Stimulated activated CD8-positive, alpha-beta memory T cell treated with anti-CD3 and anti-CD28 coated beads, Interleukin-7, amount 100 ng/mL, for 24 hours (primary cell): ENCODE measurements at regions not wholly inside any gene's neighbourhood (a gene's known extent, or its start where the extent isn't known, plus 50 kb on each side); places are given as distances from the start of the nearest gene placed in this dataset.
"Not testable (repeated sequence)": the region's sequence is repeated elsewhere in the genome, so short reads cannot be mapped to it uniquely, and the experiment has no call there.

ENCODE experiments used
- DNase-seq: peaks from one replicate; pipeline ENCODE4 v3.0.0-alpha.2; 2020; ENCODE audit warnings: low read depth

DNA sequence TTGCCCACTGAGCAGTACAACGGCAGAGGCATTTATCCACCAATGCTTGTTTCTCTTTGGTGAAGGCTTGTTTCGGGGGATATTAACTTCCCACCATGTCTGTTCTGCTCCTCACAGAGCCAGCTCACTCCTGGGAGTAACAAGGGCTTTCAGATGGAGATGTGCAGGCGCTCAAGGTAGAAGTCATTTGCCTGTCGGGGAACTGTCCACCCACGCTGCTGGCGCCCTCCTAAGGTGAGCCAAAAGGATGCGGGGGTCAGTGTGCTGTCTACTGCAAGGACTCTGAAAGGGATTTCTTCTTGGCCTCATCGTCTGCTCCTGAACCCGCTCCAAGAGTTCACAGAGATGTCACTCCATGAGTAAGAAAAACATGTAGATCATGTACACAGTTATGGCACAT, 57.0 kb upstream of the CYRIA start:
- DNase-seq: no peak

DNA sequence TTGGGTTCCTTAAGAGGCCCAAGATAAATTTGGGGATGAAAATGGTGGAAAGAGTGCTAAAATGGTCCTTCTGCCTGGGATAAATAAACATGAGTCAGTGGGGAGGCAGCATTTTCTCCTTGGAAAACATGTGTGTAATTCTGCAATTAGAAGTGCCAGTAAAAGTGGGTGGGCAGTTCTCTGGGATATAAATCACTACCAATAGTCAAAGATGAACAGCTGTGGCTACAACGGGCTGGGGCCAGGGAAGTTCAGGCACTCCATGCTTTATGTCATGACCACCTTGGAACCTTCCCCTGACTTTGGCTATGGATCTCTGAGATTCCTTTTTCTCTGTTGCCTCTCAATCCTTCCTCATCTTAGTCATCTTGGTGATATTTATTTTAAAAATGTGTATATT, 56.5 kb upstream of the CYRIA start:
- DNase-seq: no peak

DNA sequence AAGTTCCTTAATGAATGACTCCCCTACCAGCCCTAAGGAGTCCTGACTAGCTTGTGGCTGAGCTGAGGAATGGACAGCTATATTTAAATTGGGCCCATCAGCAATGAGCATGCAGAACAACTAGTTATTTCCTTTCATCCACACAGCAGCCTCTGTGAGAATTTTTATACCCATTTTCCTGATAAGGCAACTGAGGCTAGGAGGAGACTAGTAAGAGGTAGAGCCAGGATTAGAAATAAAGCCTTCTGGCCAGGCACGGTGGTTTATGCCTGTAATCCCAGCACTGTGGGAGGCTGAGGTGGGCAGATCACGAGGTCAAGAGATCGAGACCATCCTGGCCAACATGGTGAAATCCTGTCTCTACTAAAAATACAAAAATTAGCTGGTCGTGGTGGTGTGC, 55.9 kb upstream of the CYRIA start:
- DNase-seq: not testable (repeated sequence)

- DNase-seq: not testable (repeated sequence)
These were observed 55.1 kb upstream of the CYRIA start for GRCh38 chr2:16720737-16721136.

DNA sequence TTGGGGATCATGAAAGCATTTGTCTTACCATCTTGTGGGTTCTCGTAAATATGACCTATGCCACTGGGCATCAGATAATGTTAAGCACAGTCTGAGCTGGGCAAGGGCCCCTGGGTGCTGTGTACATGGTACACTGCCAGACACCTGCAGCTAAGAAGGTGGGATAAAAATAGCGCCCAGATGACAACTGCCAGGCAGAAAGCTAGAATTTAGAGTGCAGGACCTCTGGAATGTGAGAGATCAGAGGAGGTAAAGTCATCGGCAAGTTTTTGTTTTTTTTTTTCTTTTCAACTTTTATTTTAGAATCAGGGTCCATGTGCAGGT, 53.8 kb upstream of the CYRIA start:
- DNase-seq: no peak

DNA sequence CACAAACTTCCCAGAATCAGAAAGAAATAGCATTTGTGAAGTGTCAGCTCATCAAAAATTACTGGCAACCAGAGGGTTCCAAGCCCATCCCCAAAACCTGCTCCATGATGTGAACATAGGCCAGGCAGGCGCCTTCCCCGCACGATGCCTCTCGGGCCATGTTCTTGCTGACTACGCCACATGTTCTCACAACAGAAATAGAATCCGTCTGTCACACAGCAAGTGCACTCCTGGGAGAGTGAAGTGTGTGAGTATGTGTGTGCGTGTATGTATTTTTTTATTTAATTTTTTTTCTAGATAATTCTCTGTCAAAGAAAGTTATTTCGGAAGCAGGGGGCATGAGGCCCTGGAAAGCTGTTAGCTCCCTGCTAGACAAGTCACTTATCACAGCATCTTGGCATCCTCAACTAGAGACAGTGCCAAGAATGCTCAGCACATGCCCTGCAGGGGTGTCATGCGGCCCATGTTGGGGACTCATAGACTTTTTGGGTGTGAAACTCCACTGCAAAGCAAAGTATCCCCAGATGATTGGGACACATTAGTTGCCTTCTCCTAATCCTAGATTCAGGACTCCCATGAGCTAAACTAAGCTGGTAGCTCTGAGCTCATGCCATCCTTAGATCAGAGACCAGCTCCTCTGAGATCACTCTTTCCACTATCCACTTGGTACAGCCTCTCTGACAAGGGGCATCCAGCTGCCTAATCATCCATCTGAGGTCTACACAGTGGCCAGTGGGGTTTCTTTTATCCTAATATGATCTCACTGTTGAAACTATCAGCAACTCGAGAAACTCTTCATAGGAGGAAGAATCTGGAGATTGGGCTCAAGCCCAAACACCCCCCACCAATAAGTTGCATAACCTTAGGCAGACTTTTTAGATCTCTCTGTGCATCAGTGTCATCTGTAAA, 53.2 kb upstream of the CYRIA start:
- no peak for DNase-seq

GRCh38 chr2:16717477-16717876, 51.8 kb upstream of the CYRIA start:
- DNase-seq: no peak

DNA sequence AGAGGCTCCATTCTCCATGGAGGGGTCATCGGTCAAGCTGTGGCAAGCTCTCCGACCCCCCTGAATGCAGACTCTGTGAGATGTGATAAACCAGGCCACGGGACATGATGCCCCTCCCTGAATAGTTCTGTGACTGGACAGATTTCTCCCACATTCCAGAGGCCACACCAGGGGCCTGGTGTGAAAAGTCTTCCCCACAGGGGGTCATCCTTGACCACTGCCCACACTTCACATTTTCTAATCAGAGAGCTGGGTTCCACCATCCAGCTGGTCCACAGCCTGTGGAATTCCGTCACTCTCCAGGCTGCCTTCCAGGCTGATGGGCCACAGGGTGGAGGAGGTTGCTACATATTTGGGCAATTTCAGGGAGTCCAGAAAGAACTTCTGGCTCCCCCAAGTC, 51.3 kb upstream of the CYRIA start:
- DNase-seq: no peak

DNA sequence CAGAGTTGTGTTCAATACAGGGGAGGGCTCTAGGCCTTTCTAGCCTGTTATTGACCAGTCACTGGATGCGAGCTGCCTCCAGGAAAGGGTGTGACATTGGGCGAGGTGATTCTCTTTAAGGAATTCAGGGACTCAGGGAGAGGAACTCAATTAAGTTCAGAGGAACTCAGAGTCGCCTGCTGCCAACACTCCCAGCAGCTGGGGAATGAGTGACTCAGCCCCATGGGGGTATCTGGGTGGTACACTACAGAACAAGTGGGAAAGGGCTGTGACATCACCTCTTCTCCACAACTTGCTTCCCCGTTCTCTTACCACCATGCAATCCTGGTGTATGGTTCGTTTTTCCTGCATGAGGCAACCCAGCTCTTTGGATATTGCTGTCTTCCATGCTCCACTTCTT, 50.4 kb upstream of the CYRIA start:
- DNase-seq: no peak
